H1 (cell line): ENCODE measurements at regions not wholly inside any gene's neighbourhood (a gene's known extent, or its start where the extent isn't known, plus 50 kb on each side); places are given as distances from the start of the nearest gene placed in this dataset.

ENCODE experiments used
- CTCF ChIA-PET: fragments of 300-600 bp; sonication (Branson Sonifier 250); formaldehyde crosslinking; loops from one replicate; lab custom pipeline; 2021; ENCODE audit not compliant: partially characterized antibody; lab: Charles Lee
- POLR2A ChIA-PET: fragments of 300-600 bp; sonication (Branson Sonifier 250); formaldehyde crosslinking; loops from one replicate; lab custom pipeline; 2021; ENCODE audit warnings: inconsistent platforms; ENCODE audit not compliant: partially characterized antibody; lab: Charles Lee
- DNase-seq, 2 experiments: peaks; one replicate each; pipeline versions ENCODE4 v3.0.0 to v3.0.0-alpha.2; 2010 to 2022; ENCODE audit warnings: low spot score in 2 of 2, low read depth in 1 of 2, mixed read lengths in 1 of 2
- FAIRE-seq: peaks from 2 replicates; lab custom pipeline; 2011; peaks lifted over from hg19 to GRCh38; lab: Jason Lieb, UNC
- H2AFZ ChIP-seq: 2 replicates; pipeline ENCODE4 v1.8.1; 2012; ENCODE audit warnings: low read length, inconsistent platforms
- H2AK5ac ChIP-seq: 2 replicates; pipeline ENCODE4 v1.6.1; 2013; ENCODE audit warnings: low read depth, low read length
- H2BK120ac ChIP-seq: replicated peaks from 2 replicates; pipeline ENCODE3; 2013; ENCODE audit warnings: low read depth, low read length, inconsistent platforms
- H2BK12ac ChIP-seq: 2 replicates; pipeline ENCODE4 v1.6.1; 2013; ENCODE audit warnings: low read depth, low read length
- H2BK15ac ChIP-seq: 2 replicates; pipeline ENCODE4 v1.6.1; 2013; ENCODE audit warnings: low read length
- H2BK20ac ChIP-seq: 2 replicates; pipeline ENCODE4 v1.6.1; 2013; ENCODE audit warnings: low read length
- H2BK5ac ChIP-seq: 2 replicates; pipeline ENCODE4 v1.6.1; 2013; ENCODE audit warnings: low read depth, low read length
- H3K14ac ChIP-seq: 2 replicates; pipeline ENCODE4 v1.6.1; 2013; ENCODE audit warnings: inconsistent platforms; ENCODE audit not compliant: insufficient read length
- H3K18ac ChIP-seq: 2 replicates; pipeline ENCODE4 v1.6.1; 2013; ENCODE audit warnings: low read length; ENCODE audit errors: extremely low read depth
- H3K23ac ChIP-seq: 2 replicates; pipeline ENCODE4 v1.6.1; 2013; ENCODE audit warnings: inconsistent platforms; ENCODE audit not compliant: insufficient read length
- H3K23me2 ChIP-seq: 2 replicates; pipeline ENCODE4 v1.6.1; 2013; ENCODE audit warnings: low read depth, low read length
- H3K27ac ChIP-seq: 2 replicates; pipeline ENCODE4 v1.6.1; 2011; ENCODE audit warnings: low read depth, low read length, inconsistent platforms
- H3K27me3 ChIP-seq, 4 experiments: replicated peaks in 1 of 4; 1 replicate in 1 of 4; 2 replicates in 3 of 4; pipeline versions ENCODE4 v1.6.1 to v1.8.1; 2011 to 2013; ENCODE audit warnings: low read length in 3 of 4, mild to moderate bottlenecking in 3 of 4, inconsistent platforms in 2 of 4, mixed read lengths in 2 of 4, moderate library complexity in 1 of 4; ENCODE audit not compliant: control insufficient read depth in 3 of 4, insufficient read depth in 3 of 4; ENCODE audit errors: extremely low read depth in 1 of 4
- H3K36me3 ChIP-seq, 4 experiments: 2 replicates each; pipeline versions ENCODE4 v1.6.1 to v1.8.1; 2011 to 2013; ENCODE audit warnings: mild to moderate bottlenecking in 4 of 4, low read length in 3 of 4, moderate library complexity in 2 of 4, control low read depth in 1 of 4, inconsistent platforms in 1 of 4; ENCODE audit not compliant: insufficient read depth in 4 of 4, control insufficient read depth in 2 of 4
- H3K4ac ChIP-seq: replicated peaks from 2 replicates; pipeline ENCODE3; 2013; ENCODE audit warnings: low read length, low read depth, mixed read lengths, inconsistent platforms; ENCODE audit not compliant: insufficient read length
- H3K4me1 ChIP-seq, 4 experiments: replicated peaks in 1 of 4; 1 replicate in 1 of 4; 2 replicates in 3 of 4; pipeline versions ENCODE4 v1.6.1 to v1.8.1; 2011 to 2013; ENCODE audit warnings: low read length in 3 of 4, inconsistent platforms in 2 of 4, mixed read lengths in 1 of 4; ENCODE audit not compliant: insufficient read depth in 4 of 4, control insufficient read depth in 3 of 4
- H3K4me2 ChIP-seq, 2 experiments: 2 replicates each; pipeline versions ENCODE4 v1.6.1 to v1.8.1; 2011 to 2013; ENCODE audit warnings: low read depth in 2 of 2, low read length in 2 of 2, control low read depth in 1 of 2, inconsistent platforms in 1 of 2, mild to moderate bottlenecking in 1 of 2; ENCODE audit not compliant: insufficient read depth in 1 of 2
- H3K4me3 ChIP-seq, 4 experiments: fragments of 200-600, 300-600 bp in 1 of 4; sonication (generic), shearing (Covaris generic), sonication (Bioruptor Twin) in 1 of 4; 2 replicates each; pipeline versions ENCODE4 v1.5.1 to v1.8.1; 2011 to 2016; ENCODE audit warnings: low read length in 4 of 4, low read depth in 3 of 4, control low read depth in 2 of 4, inconsistent platforms in 2 of 4, mild to moderate bottlenecking in 2 of 4, mixed read lengths in 1 of 4, moderate library complexity in 1 of 4; ENCODE audit not compliant: insufficient read depth in 2 of 4; ENCODE audit errors: extremely low read depth in 1 of 4
- H3K56ac ChIP-seq: replicated peaks from 2 replicates; pipeline ENCODE3; 2013; ENCODE audit warnings: low read depth, mild to moderate bottlenecking, mixed read lengths, low read length, inconsistent platforms; ENCODE audit not compliant: insufficient read length
- H3K79me1 ChIP-seq: 2 replicates; pipeline ENCODE4 v1.6.1; 2013; ENCODE audit warnings: low read depth, low read length, control low read depth
- H3K79me2 ChIP-seq, 2 experiments: 2 replicates each; pipeline versions ENCODE4 v1.6.1 to v1.8.1; 2012 to 2013; ENCODE audit warnings: low read length in 2 of 2, mild to moderate bottlenecking in 2 of 2, inconsistent platforms in 1 of 2; ENCODE audit not compliant: insufficient read depth in 2 of 2, control insufficient read depth in 1 of 2
- H3K9ac ChIP-seq, 4 experiments: replicated peaks in 1 of 4; 1 replicate in 1 of 4; 2 replicates in 3 of 4; pipeline versions ENCODE4 v1.6.1 to v1.8.1; 2011 to 2013; ENCODE audit warnings: low read depth in 3 of 4, low read length in 3 of 4, control low read depth in 2 of 4, mild to moderate bottlenecking in 2 of 4, moderate library complexity in 2 of 4, inconsistent platforms in 1 of 4; ENCODE audit errors: extremely low read depth in 1 of 4
- H3K9me3 ChIP-seq, 2 experiments: 2 replicates each; pipeline versions ENCODE4 v1.6.1 to v1.8.1; 2012 to 2013; ENCODE audit warnings: mild to moderate bottlenecking in 2 of 2, moderate library complexity in 2 of 2, control low read depth in 1 of 2, inconsistent platforms in 1 of 2, low read depth in 1 of 2, low read length in 1 of 2, mixed read lengths in 1 of 2; ENCODE audit not compliant: insufficient read depth in 2 of 2
- H4K20me1 ChIP-seq, 2 experiments: replicated peaks in 1 of 2; 2 replicates each; pipeline versions ENCODE3 to v1.8.1; 2011 to 2013; ENCODE audit warnings: inconsistent platforms in 2 of 2, low read length in 2 of 2, mild to moderate bottlenecking in 1 of 2; ENCODE audit not compliant: insufficient read depth in 2 of 2, control insufficient read depth in 1 of 2
- H4K5ac ChIP-seq: 2 replicates; pipeline ENCODE4 v1.6.1; 2013; ENCODE audit warnings: low read length, low read depth, mixed read lengths, inconsistent platforms; ENCODE audit not compliant: insufficient read length
- H4K8ac ChIP-seq: 2 replicates; pipeline ENCODE4 v1.8.0; 2013; ENCODE audit warnings: mild to moderate bottlenecking, moderate library complexity, low read length, inconsistent platforms; ENCODE audit not compliant: insufficient read depth; ENCODE audit errors: extremely low read depth
- H4K91ac ChIP-seq: replicated peaks from 2 replicates; pipeline ENCODE3; 2013; ENCODE audit warnings: low read length, mixed read lengths, inconsistent platforms; ENCODE audit not compliant: insufficient read length
- BACH1 ChIP-seq: IDR thresholded peaks from 2 replicates; pipeline ENCODE4 v1.6.1; 2012; ENCODE audit warnings: low read length, improper control_type of control experiment
- CEBPB ChIP-seq: IDR thresholded peaks from 2 replicates; pipeline ENCODE4 v1.6.1; 2012; ENCODE audit warnings: low read depth, low read length
- CHD2 ChIP-seq: IDR thresholded peaks from 2 replicates; pipeline ENCODE4 v1.6.1; 2012; ENCODE audit warnings: low read length, improper control_type of control experiment
- CTBP2 ChIP-seq: IDR thresholded peaks from 2 replicates; pipeline ENCODE4 v1.7.0; 2011; ENCODE audit warnings: borderline replicate concordance, mild to moderate bottlenecking, moderate library complexity, mixed read lengths, low read length; ENCODE audit not compliant: insufficient read depth, insufficient read length
- KDM4A ChIP-seq: IDR thresholded peaks from one replicate; pipeline ENCODE4 v1.7.1; 2012; ENCODE audit warnings: low read depth, mild to moderate bottlenecking, moderate library complexity, low read length, inconsistent platforms; ENCODE audit not compliant: severe bottlenecking
- POLR2A ChIP-seq, 2 experiments: IDR thresholded peaks; 1 replicate in 1 of 2; 2 replicates in 1 of 2; pipeline ENCODE4 v1.6.1; 2011; ENCODE audit warnings: low read depth in 2 of 2, low read length in 2 of 2, mild to moderate bottlenecking in 2 of 2; ENCODE audit errors: control extremely low read depth in 1 of 2
- RAD21 ChIP-seq, 2 experiments: IDR thresholded peaks in 1 of 2; conservative IDR thresholded peaks in 1 of 2; 2 replicates each; pipeline ENCODE4 v1.6.1; 2011; ENCODE audit warnings: low read depth in 2 of 2, low read length in 2 of 2, improper control_type of control experiment in 1 of 2, inconsistent platforms in 1 of 2, mild to moderate bottlenecking in 1 of 2, moderate library complexity in 1 of 2
- SIN3A ChIP-seq, 2 experiments: IDR thresholded peaks in 1 of 2; conservative IDR thresholded peaks in 1 of 2; 2 replicates each; pipeline ENCODE4 v1.6.1; 2011 to 2012; ENCODE audit warnings: low read length in 2 of 2, improper control_type of control experiment in 1 of 2, low read depth in 1 of 2, mild to moderate bottlenecking in 1 of 2
- SP4 ChIP-seq: IDR thresholded peaks from 2 replicates; pipeline ENCODE4 v1.6.1; 2012; ENCODE audit warnings: low read length, inconsistent platforms
- TEAD4 ChIP-seq: IDR thresholded peaks from 2 replicates; pipeline ENCODE4 v1.6.1; 2012; ENCODE audit warnings: low read depth, low read length, inconsistent platforms, mixed read lengths
- WGBS, 2 experiments: shearing (Covaris generic) in 1 of 2; methylation state at CpG; one replicate each; pipeline versions ENCODE4 v1.1.6 to v1.1.7; 2013 to 2015; ENCODE audit warnings: low lambda C conversion rate in 2 of 2, mixed read lengths in 2 of 2, inconsistent platforms in 1 of 2, low coverage in 1 of 2, missing lambda C conversion rate in 1 of 2; ENCODE audit not compliant: insufficient replicate concordance in 2 of 2, insufficient coverage in 1 of 2, insufficient read length in 1 of 2; ENCODE audit errors: extremely low coverage in 1 of 2, missing lambda C conversion rate in 1 of 2; 5-methylcytosine and 5-hydroxymethylcytosine counted together

GRCh38 chr1:238063454-238063853 is 172.7 kb upstream of the ZP4 start:
- no peak overlapping the region for H4K5ac ChIP-seq
- H3K79me2 ChIP-seq, result no peaks in the 10 kb centered on the region
- no peaks in the 10 kb centered on the region for H3K36me3 ChIP-seq
- no peaks in the 10 kb centered on the region for H3K4me1 ChIP-seq
- H2BK15ac ChIP-seq, result no peak overlapping the region
- no peaks in the 10 kb centered on the region for H3K79me1 ChIP-seq
- no peak overlapping the region for H3K56ac ChIP-seq
- no peak for DNase-seq
- H2BK20ac ChIP-seq, result no peak overlapping the region
- H2BK120ac ChIP-seq, result no peak overlapping the region
- H3K23ac ChIP-seq, result no peak overlapping the region
- 93% methylated on average over 4 of the region's 4 CpGs; no CpG with 5 or more reads in 1 of the 2 experiments for WGBS, 2 experiments
- no peak overlapping the region for H2BK12ac ChIP-seq
- H4K8ac ChIP-seq, result no peak overlapping the region
- no peak overlapping the region for H2BK5ac ChIP-seq
- no peak overlapping the region for H2AK5ac ChIP-seq
- ChIA-PET CTCF (interaction anchor here (1.5 kb wide), 1 partner anchor 10 kb away, joined by 3 read pairs; no protein-coding TSS in a partner anchor), POLR2A (no interaction called here)
- no peak overlapping the region for H3K4me2 ChIP-seq
- no peak for FAIRE-seq
- TF ChIP-seq POLR2A (IDR thresholded peaks at IDR 0.05; ENCODE audit: control extremely low read depth in 1 of 2, low read depth in 2 of 2, low read length in 2 of 2) (no peak), SIN3A (conservative IDR thresholded peaks at IDR 0.05 in 1 of 2, IDR thresholded peaks at IDR 0.05 in 1 of 2; ENCODE audit: low read depth in 1 of 2, low read length in 2 of 2) (no peak), CEBPB (no peak), CTBP2 (no peak), KDM4A (no peak), TEAD4 (no peak), CHD2 (no peak), RAD21 (IDR thresholded peaks at IDR 0.05 in 1 of 2, conservative IDR thresholded peaks at IDR 0.05 in 1 of 2; ENCODE audit: low read depth in 2 of 2, low read length in 2 of 2) (no peak), SP4 (no peak), BACH1 (no peak)
- H4K20me1 ChIP-seq, result no peaks in the 10 kb centered on the region
- no peaks in the 10 kb centered on the region for H3K23me2 ChIP-seq
- H4K91ac ChIP-seq, result no peak overlapping the region
- H3K4me3 ChIP-seq, result no peak overlapping the region
- peaks cover 5 to 6% of the 10 kb centered on the region in 2 experiments; a peak in 3 of 4 replicates for H3K9me3 ChIP-seq
- no peak overlapping the region for H3K14ac ChIP-seq
- H3K27me3 ChIP-seq, result no peaks in the 10 kb centered on the region
- no peak overlapping the region for H3K18ac ChIP-seq
- H3K4ac ChIP-seq, result no peak overlapping the region
- H2AFZ ChIP-seq, result no peak overlapping the region
- H3K27ac ChIP-seq, result no peak overlapping the region
- H3K9ac ChIP-seq, result no peak overlapping the region
